Transverse colon (tissue), 4 donors: ENCODE measurements at regions not wholly inside any gene's neighbourhood (a gene's known extent, or its start where the extent isn't known, plus 50 kb on each side); places are given as distances from the start of the nearest gene placed in this dataset.

Experiments used
- CTCF ChIP-seq, 5 experiments: fragments of 200-600 bp in 3 of 5; fragments of 450-650 bp in 2 of 5; sonication (generic) in 3 of 5; IDR thresholded peaks; 1 replicate in 2 of 5; 2 replicates in 3 of 5; pipeline ENCODE4 v1.5.1; 2016 to 2017; ENCODE audit warnings: antibody characterized with exemption in 5 of 5, inconsistent platforms in 3 of 5, mild to moderate bottlenecking in 2 of 5, moderate library complexity in 1 of 5
- POLR2A ChIP-seq: fragments of 450-650 bp; IDR thresholded peaks from one replicate; pipeline ENCODE4 v1.6.1; 2016; ENCODE audit warnings: antibody characterized with exemption, mild to moderate bottlenecking, moderate library complexity
- POLR2AphosphoS5 ChIP-seq, 3 donors: sonication (generic); formaldehyde crosslinking; IDR thresholded peaks; one replicate each; pipeline ENCODE4 v1.6.1; 2016; ENCODE audit warnings: antibody characterized with exemption in 3 of 3

DNA sequence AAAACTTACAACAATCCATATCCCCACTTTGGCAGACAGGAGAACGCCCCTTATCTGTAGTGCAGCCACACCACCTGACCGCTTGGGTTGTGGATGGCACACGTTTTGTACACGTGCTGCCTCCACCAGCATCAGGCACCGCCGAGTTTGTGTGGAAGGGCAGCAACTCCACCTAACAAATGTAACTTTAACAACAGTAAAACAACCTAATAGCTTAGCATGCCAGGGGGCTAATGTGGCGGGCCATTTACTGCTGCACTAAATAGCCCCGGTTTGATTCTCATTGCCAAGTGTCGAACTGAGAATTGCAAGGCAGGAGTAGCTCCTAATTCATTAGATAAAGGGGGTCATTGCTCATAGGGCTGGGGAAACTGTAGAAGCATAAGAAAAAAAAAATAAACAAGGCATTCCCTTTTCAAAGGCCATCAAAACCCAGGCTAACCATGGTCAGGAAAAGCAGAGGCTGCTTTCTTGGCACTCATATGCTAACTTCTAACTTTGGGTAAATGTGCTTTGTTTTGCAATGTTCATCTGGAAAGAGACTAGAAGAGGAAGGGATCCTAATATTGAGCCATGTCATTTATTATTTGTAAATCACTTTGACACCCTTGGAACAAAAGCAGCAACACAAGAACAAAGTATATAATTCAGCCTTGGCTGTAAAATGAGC, 279.7 kb upstream of the SOX5 start:
- TF ChIP-seq CTCF (IDR thresholded peaks at IDR 0.05) (no peak), POLR2AphosphoS5 (IDR thresholded peaks at IDR 0.05) (no peak), POLR2A (no peak)
